PC-3 (cell line): ENCODE measurements at regions not wholly inside any gene's neighbourhood (a gene's known extent, or its start where the extent isn't known, plus 50 kb on each side); places are given as distances from the start of the nearest gene placed in this dataset.
"Not testable (repeated sequence)": the region's sequence is repeated elsewhere in the genome, so short reads cannot be mapped to it uniquely, and the experiment has no call there.

Experiments
- ATAC-seq: fragments of 200-7000 bp; cut with Tn5 transposase; 2 replicates; pipeline ENCODE4 v1.9.1; 2020; ENCODE audit warnings: mild to moderate bottlenecking, moderate library complexity
- BruUV-seq: library from RNA; stranded (reverse); fragments of 400-500 nt; replicated peaks from 2 replicates; lab custom pipeline; 2021; lab: Mats Ljungman, UMichigan
- CTCF ChIA-PET: fragments of 300-600 bp; sonication (Branson Sonifier 250); formaldehyde crosslinking; loops from one replicate; lab custom pipeline; 2022; ENCODE audit warnings: antibody characterized with exemption; lab: Charles Lee
- POLR2A ChIA-PET: fragments of 300-600 bp; sonication (Branson Sonifier 250); formaldehyde crosslinking; loops from one replicate; lab custom pipeline; 2022; ENCODE audit warnings: antibody characterized with exemption; ENCODE audit not compliant: unreplicated experiment; lab: Charles Lee
- DNase-seq: peaks from one replicate; pipeline ENCODE4 v3.0.0-alpha.2; 2015
- H2AFZ ChIP-seq: fragments of 300-600 bp; sonication (generic); 2 replicates; pipeline ENCODE4 v1.6.0; 2016; ENCODE audit warnings: antibody characterized with exemption, low read length
- H3F3A ChIP-seq: fragments of 300-600 bp; sonication (generic); one replicate; pipeline ENCODE4 v1.6.0; 2017; ENCODE audit warnings: antibody characterized with exemption, low read length, control low read depth, mild to moderate bottlenecking; ENCODE audit not compliant: unreplicated experiment
- H3K27ac ChIP-seq: fragments of 300-600 bp; sonication (generic); 2 replicates; pipeline ENCODE4 v1.5.1; 2016; ENCODE audit warnings: mild to moderate bottlenecking, low read length
- H3K27me3 ChIP-seq: fragments of 300-600 bp; sonication (generic); 2 replicates; pipeline ENCODE4 v1.6.1; 2016; ENCODE audit warnings: low read length, mixed read lengths
- H3K36me3 ChIP-seq: fragments of 300-600 bp; sonication (generic); 2 replicates; pipeline ENCODE4 v1.6.1; 2016; ENCODE audit warnings: low read depth, mixed run types, low read length, mixed read lengths
- H3K4me1 ChIP-seq: fragments of 300-600 bp; sonication (generic); 2 replicates; pipeline ENCODE4 v1.5.1; 2016; ENCODE audit warnings: low read length; ENCODE audit not compliant: insufficient read depth
- H3K4me2 ChIP-seq: fragments of 300-600 bp; sonication (generic); 2 replicates; pipeline ENCODE4 v1.6.0; 2016; ENCODE audit warnings: low read length
- H3K4me3 ChIP-seq: fragments of 300-600 bp; sonication (generic); 2 replicates; pipeline ENCODE4 v1.5.1; 2016; ENCODE audit warnings: mild to moderate bottlenecking, low read length, mixed read lengths
- H3K79me2 ChIP-seq: fragments of 300-600 bp; sonication (generic); 2 replicates; pipeline ENCODE4 v1.6.1; 2017; ENCODE audit warnings: low read length, mixed read lengths
- H3K9ac ChIP-seq: fragments of 300-600 bp; sonication (generic); 2 replicates; pipeline ENCODE4 v1.6.0; 2016; ENCODE audit warnings: mild to moderate bottlenecking, low read length
- H3K9me2 ChIP-seq: fragments of 300-600 bp; sonication (generic); replicated peaks from 2 replicates; pipeline ENCODE4 v1.6.1; 2016; ENCODE audit warnings: mixed run types, low read length, mixed read lengths
- H3K9me3 ChIP-seq: fragments of 300-600 bp; sonication (generic); 2 replicates; pipeline ENCODE4 v1.6.1; 2016; ENCODE audit warnings: low read length, mixed read lengths
- H4K20me1 ChIP-seq: fragments of 300-600 bp; sonication (generic); 2 replicates; pipeline ENCODE4 v1.6.1; 2016; ENCODE audit warnings: low read length, mixed read lengths
- EZH2 ChIP-seq: fragments of 300-600 bp; sonication (generic); IDR thresholded peaks from one replicate; pipeline ENCODE4 v1.6.1; 2017; ENCODE audit warnings: antibody characterized with exemption, mild to moderate bottlenecking, low read length; ENCODE audit not compliant: unreplicated experiment
- EZH2phosphoT487 ChIP-seq: fragments of 300-600 bp; sonication (generic); IDR thresholded peaks from 2 replicates; pipeline ENCODE4 v1.6.1; 2018; ENCODE audit warnings: mild to moderate bottlenecking, antibody characterized with exemption, low read length, borderline replicate concordance
- intact Hi-C: fragments of 100-400 bp; cut with micrococcal nuclease; formaldehyde crosslinking; loops from 2 replicates; pipeline ENCODE4 v1.9.0; 2023
- TF ChIP-seq, protein P1 (sequence below): fragments of 300-600 bp; sonication (generic); conservative IDR thresholded peaks from 2 replicates; pipeline ENCODE4 v1.5.1; 2017; ENCODE audit warnings: antibody characterized with exemption, low read depth, mild to moderate bottlenecking, low read length

- ATAC-seq (no peak), DNase-seq (no peak)
- no peaks in the 10 kb centered on the region for H3K9me3 ChIP-seq
- no peak overlapping the region for H3K27ac ChIP-seq
- TF ChIP-seq EZH2 (no peak), EZH2phosphoT487 (no peak)
- TF ChIP-seq, protein P1, sequence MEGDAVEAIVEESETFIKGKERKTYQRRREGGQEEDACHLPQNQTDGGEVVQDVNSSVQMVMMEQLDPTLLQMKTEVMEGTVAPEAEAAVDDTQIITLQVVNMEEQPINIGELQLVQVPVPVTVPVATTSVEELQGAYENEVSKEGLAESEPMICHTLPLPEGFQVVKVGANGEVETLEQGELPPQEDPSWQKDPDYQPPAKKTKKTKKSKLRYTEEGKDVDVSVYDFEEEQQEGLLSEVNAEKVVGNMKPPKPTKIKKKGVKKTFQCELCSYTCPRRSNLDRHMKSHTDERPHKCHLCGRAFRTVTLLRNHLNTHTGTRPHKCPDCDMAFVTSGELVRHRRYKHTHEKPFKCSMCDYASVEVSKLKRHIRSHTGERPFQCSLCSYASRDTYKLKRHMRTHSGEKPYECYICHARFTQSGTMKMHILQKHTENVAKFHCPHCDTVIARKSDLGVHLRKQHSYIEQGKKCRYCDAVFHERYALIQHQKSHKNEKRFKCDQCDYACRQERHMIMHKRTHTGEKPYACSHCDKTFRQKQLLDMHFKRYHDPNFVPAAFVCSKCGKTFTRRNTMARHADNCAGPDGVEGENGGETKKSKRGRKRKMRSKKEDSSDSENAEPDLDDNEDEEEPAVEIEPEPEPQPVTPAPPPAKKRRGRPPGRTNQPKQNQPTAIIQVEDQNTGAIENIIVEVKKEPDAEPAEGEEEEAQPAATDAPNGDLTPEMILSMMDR, result no peak
- H3K9ac ChIP-seq, result no peak overlapping the region
- no peaks in the 10 kb centered on the region for H3K36me3 ChIP-seq
- no peaks in the 10 kb centered on the region for H3F3A ChIP-seq
- BruUV-seq, result no TSS peak
- peaks cover 17% of the 10 kb centered on the region for H3K27me3 ChIP-seq
- H2AFZ ChIP-seq, result no peak overlapping the region
- no peak overlapping the region for H3K4me3 ChIP-seq
- H3K79me2 ChIP-seq, result no peaks in the 10 kb centered on the region
- intact Hi-C loops, result no loop called here
- H3K4me2 ChIP-seq, result no peak overlapping the region
- no peaks in the 10 kb centered on the region for H4K20me1 ChIP-seq
- ChIA-PET CTCF (no interaction called here), POLR2A (no interaction called here)
- no peaks in the 10 kb centered on the region for H3K9me2 ChIP-seq
- no peaks in the 10 kb centered on the region for H3K4me1 ChIP-seq
These were observed 191.3 kb upstream of the PTPRZ1 start for GRCh38 chr7:121681700-121682099.

DNA sequence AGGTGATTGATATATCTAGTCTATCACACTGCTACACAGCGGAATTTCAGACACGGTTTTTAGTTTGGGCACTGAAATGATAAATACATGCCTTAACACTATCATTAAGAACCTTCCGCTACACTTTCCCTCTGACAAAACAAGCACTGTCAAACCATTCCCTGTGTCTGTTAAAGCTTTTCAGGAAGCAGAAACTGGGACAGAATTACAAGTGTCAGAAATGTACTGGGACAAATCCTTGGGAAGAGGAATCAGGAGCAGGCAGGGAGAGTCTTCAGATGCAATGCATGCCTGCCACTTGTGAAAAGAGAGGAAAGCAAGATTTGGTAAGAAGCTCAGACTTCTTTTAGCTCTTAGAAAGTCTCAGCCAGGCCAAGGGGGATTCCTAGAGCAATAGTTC lies 196.8 kb upstream of the PTPRZ1 start:
- Histone ChIP-seq H3K9me2 (no peaks in the 10 kb centered on the region), H3K9ac (no peak overlapping the region), H3K4me2 (no peak overlapping the region), H3K27ac (no peak overlapping the region), H3K36me3 (no peaks in the 10 kb centered on the region), H3F3A (no peaks in the 10 kb centered on the region), H3K4me1 (no peaks in the 10 kb centered on the region), H3K79me2 (no peaks in the 10 kb centered on the region), H3K9me3 (no peaks in the 10 kb centered on the region), H2AFZ (no peak overlapping the region), H3K4me3 (no peak overlapping the region), H3K27me3 (peaks cover 32% of the 10 kb centered on the region), H4K20me1 (no peaks in the 10 kb centered on the region)
- DNase-seq (no peak), ATAC-seq (no peak)
- intact Hi-C loops, result no loop called here
- TF ChIP-seq EZH2, result no peak
- TF ChIP-seq, protein P1, result no peak
- no peak for TF ChIP-seq EZH2phosphoT487
- ChIA-PET CTCF (no interaction called here), POLR2A (no interaction called here)
- no TSS peak for BruUV-seq

- H3K4me3 ChIP-seq, intact Hi-C loops, BruUV-seq, H3K79me2 ChIP-seq, H3K27ac ChIP-seq, H3F3A ChIP-seq, H3K4me2 ChIP-seq, H4K20me1 ChIP-seq, CTCF ChIA-PET, H3K9ac ChIP-seq, POLR2A ChIA-PET, H3K9me2 ChIP-seq, H3K4me1 ChIP-seq, H3K9me3 ChIP-seq, DNase-seq, ATAC-seq, H2AFZ ChIP-seq, H3K36me3 ChIP-seq: not testable (repeated sequence)
- peaks cover 32% of the 10 kb centered on the region for H3K27me3 ChIP-seq
These were observed 198.5 kb upstream of the PTPRZ1 start for GRCh38 chr7:121674455-121674854.
